GM21390 (cell line): ENCODE measurements at regions not wholly inside any gene's neighbourhood (a gene's known extent, or its start where the extent isn't known, plus 50 kb on each side); places are given as distances from the start of the nearest gene placed in this dataset.
"Not testable (repeated sequence)": the region's sequence is repeated elsewhere in the genome, so short reads cannot be mapped to it uniquely, and the experiment has no call there.

Experiments
- ATAC-seq: cut with Tn5 transposase; IDR thresholded peaks from one replicate; pipeline ENCODE4 v1.9.1; 2021; ENCODE audit not compliant: unreplicated experiment

- ATAC-seq, result no peak
Observed at GRCh38 chr22:27596133-27596870, 205.3 kb downstream of the MN1 start.

GRCh38 chr22:27597703-27598444 lies 203.7 kb downstream of the MN1 start:
- no peak for ATAC-seq

GRCh38 chr22:27598792-27599191 lies 202.8 kb downstream of the MN1 start:
- no peak for ATAC-seq

- ATAC-seq, result no peak
Observed at GRCh38 chr22:27601195-27601594, 200.4 kb downstream of the MN1 start.

GRCh38 chr22:27602390-27602789 lies 199.2 kb downstream of the MN1 start:
- ATAC-seq, result no peak

GRCh38 chr22:27603111-27603799 lies 198.3 kb downstream of the MN1 start:
- no peak for ATAC-seq

GRCh38 chr22:27603800-27604144 lies 197.8 kb downstream of the MN1 start:
- no peak for ATAC-seq

GRCh38 chr22:27605390-27605789 lies 196.2 kb downstream of the MN1 start:
- no peak for ATAC-seq

GRCh38 chr22:27607750-27608149 lies 193.8 kb downstream of the MN1 start:
- ATAC-seq, result not testable (repeated sequence)

- ATAC-seq, result no peak
Observed at GRCh38 chr22:27609451-27609888, 192.1 kb downstream of the MN1 start.

- not testable (repeated sequence) for ATAC-seq
Observed at GRCh38 chr22:27610164-27610563, 191.4 kb downstream of the MN1 start.

- ATAC-seq, result no peak
Observed at GRCh38 chr22:27610863-27611786, 190.4 kb downstream of the MN1 start.

- no peak for ATAC-seq
Observed at GRCh38 chr22:27612115-27612514, 189.4 kb downstream of the MN1 start.

- no peak for ATAC-seq
Observed at GRCh38 chr22:27613099-27614005, 188.2 kb downstream of the MN1 start.

- no peak for ATAC-seq
Observed at GRCh38 chr22:27614006-27614649, 187.4 kb downstream of the MN1 start.

- ATAC-seq, result no peak
Observed at GRCh38 chr22:27614650-27615007, 186.9 kb downstream of the MN1 start.

- no peak for ATAC-seq
Observed at GRCh38 chr22:27615408-27615807, 186.1 kb downstream of the MN1 start.

GRCh38 chr22:27616033-27616432 lies 185.5 kb downstream of the MN1 start:
- no peak for ATAC-seq

GRCh38 chr22:27617214-27617881 lies 184.2 kb downstream of the MN1 start:
- ATAC-seq, result no peak
